Liver (tissue), 8 donors: ENCODE measurements at regions not wholly inside any gene's neighbourhood (a gene's known extent, or its start where the extent isn't known, plus 50 kb on each side); places are given as distances from the start of the nearest gene placed in this dataset.
A peak's percentile ranks its signal among the peaks of the same experiment; 100 is the strongest.
"Not testable (repeated sequence)": the region's sequence is repeated elsewhere in the genome, so short reads cannot be mapped to it uniquely, and the experiment has no call there.

ENCODE experiments used
- DNase-seq: peaks from one replicate; pipeline ENCODE4 v3.0.0-alpha.2; 2017; ENCODE audit warnings: low spot score
- H3K27ac ChIP-seq, 2 donors: one replicate each; pipeline ENCODE4 v1.7.0; 2013; ENCODE audit warnings: inconsistent platforms in 2 of 2, low read length in 2 of 2, control low read depth in 1 of 2, low read depth in 1 of 2, mild to moderate bottlenecking in 1 of 2
- H3K27me3 ChIP-seq, 4 donors: one replicate each; pipeline versions ENCODE4 v1.6.1 to v1.7.0; 2013; ENCODE audit warnings: low read length in 3 of 4, inconsistent platforms in 1 of 4, mild to moderate bottlenecking in 1 of 4, moderate library complexity in 1 of 4; ENCODE audit not compliant: control insufficient read depth in 4 of 4, insufficient read depth in 4 of 4
- H3K36me3 ChIP-seq, 4 donors: one replicate each; pipeline versions ENCODE4 v1.6.1 to v1.7.0; 2013; ENCODE audit warnings: low read length in 3 of 4, mild to moderate bottlenecking in 3 of 4, low read depth in 1 of 4, moderate library complexity in 1 of 4; ENCODE audit not compliant: control insufficient read depth in 4 of 4, insufficient read depth in 3 of 4
- H3K4me1 ChIP-seq, 4 donors: one replicate each; pipeline versions ENCODE4 v1.6.1 to v1.7.0; 2013; ENCODE audit warnings: low read length in 3 of 4, mild to moderate bottlenecking in 3 of 4, moderate library complexity in 1 of 4; ENCODE audit not compliant: control insufficient read depth in 4 of 4, insufficient read depth in 4 of 4
- H3K4me3 ChIP-seq, 3 donors: one replicate each; pipeline versions ENCODE4 v1.6.1 to v1.7.0; 2013; ENCODE audit warnings: low read length in 3 of 3, control low read depth in 1 of 3, low read depth in 1 of 3, mild to moderate bottlenecking in 1 of 3
- H3K9ac ChIP-seq, 2 donors: one replicate each; pipeline ENCODE4 v1.7.0; 2013; ENCODE audit warnings: low read length in 2 of 2, mild to moderate bottlenecking in 2 of 2, moderate library complexity in 2 of 2, control low read depth in 1 of 2, low read depth in 1 of 2
- H3K9me3 ChIP-seq, 4 donors: one replicate each; pipeline versions ENCODE4 v1.6.1 to v1.7.0; 2013; ENCODE audit warnings: low read length in 3 of 4; ENCODE audit not compliant: control insufficient read depth in 4 of 4
- EGR1 ChIP-seq, 2 donors: IDR thresholded peaks; 2 replicates each; pipeline ENCODE4 v1.6.1; 2016 to 2018; ENCODE audit warnings: antibody characterized with exemption in 2 of 2, low read depth in 2 of 2
- FOXA1 ChIP-seq: IDR thresholded peaks from 2 replicates; pipeline ENCODE4 v1.6.1; 2016; ENCODE audit warnings: antibody characterized with exemption
- FOXA2 ChIP-seq: IDR thresholded peaks from 2 replicates; pipeline ENCODE4 v1.6.1; 2016; ENCODE audit warnings: antibody characterized with exemption
- GABPA ChIP-seq, 2 donors: IDR thresholded peaks in 1 of 2; conservative IDR thresholded peaks in 1 of 2; 2 replicates each; pipeline ENCODE4 v1.6.1; 2016; ENCODE audit warnings: antibody characterized with exemption in 2 of 2, mild to moderate bottlenecking in 1 of 2, moderate library complexity in 1 of 2
- HNF4A ChIP-seq, 2 donors: conservative IDR thresholded peaks; 2 replicates each; pipeline ENCODE4 v1.6.1; 2016; ENCODE audit warnings: antibody characterized with exemption in 2 of 2, mild to moderate bottlenecking in 2 of 2
- HNF4G ChIP-seq: IDR thresholded peaks from 2 replicates; pipeline ENCODE4 v1.6.1; 2016; ENCODE audit warnings: antibody characterized with exemption
- JUND ChIP-seq, 2 donors: IDR thresholded peaks; 2 replicates each; pipeline ENCODE4 v1.6.1; 2016; ENCODE audit warnings: antibody characterized with exemption in 2 of 2
- NR2F2 ChIP-seq: IDR thresholded peaks from 2 replicates; pipeline ENCODE4 v1.6.1; 2016; ENCODE audit warnings: antibody characterized with exemption
- RAD21 ChIP-seq, 2 donors: IDR thresholded peaks; 2 replicates each; pipeline ENCODE4 v1.6.1; 2016; ENCODE audit warnings: antibody characterized with exemption in 2 of 2, mild to moderate bottlenecking in 2 of 2
- RXRA ChIP-seq, 2 donors: IDR thresholded peaks; 2 replicates each; pipeline ENCODE4 v1.6.1; 2017 to 2018; ENCODE audit warnings: antibody characterized with exemption in 2 of 2, mild to moderate bottlenecking in 1 of 2
- SP1 ChIP-seq: IDR thresholded peaks from 2 replicates; pipeline ENCODE4 v1.6.1; 2018; ENCODE audit warnings: antibody characterized with exemption, mild to moderate bottlenecking
- TAF1 ChIP-seq: conservative IDR thresholded peaks from 2 replicates; pipeline ENCODE4 v1.6.1; 2016; ENCODE audit warnings: antibody characterized with exemption, mild to moderate bottlenecking
- YY1 ChIP-seq: IDR thresholded peaks from 2 replicates; pipeline ENCODE4 v1.6.1; 2016; ENCODE audit warnings: antibody characterized with exemption, mild to moderate bottlenecking
- WGBS: extraction: QIAGEN DNeasy Blood & Tissue Kit; methylation state at CpG from one replicate; pipeline ENCODE4 v1.1.7; 2013; 5-methylcytosine and 5-hydroxymethylcytosine counted together
- TF ChIP-seq, protein P1 (sequence below): IDR thresholded peaks from 2 replicates; pipeline ENCODE4 v1.6.1; 2016; ENCODE audit warnings: antibody characterized with exemption
- TF ChIP-seq, protein P2 (sequence below): IDR thresholded peaks from 2 replicates; pipeline ENCODE4 v1.6.1; 2016; ENCODE audit warnings: antibody characterized with exemption
- TF ChIP-seq, protein P3 (sequence below): IDR thresholded peaks from 2 replicates; pipeline ENCODE4 v1.6.1; 2016; ENCODE audit warnings: antibody characterized with exemption, mild to moderate bottlenecking
- TF ChIP-seq, protein P4 (sequence below): fragments of 150-350 bp; IDR thresholded peaks from 2 replicates; pipeline ENCODE4 v1.5.1; 2017; ENCODE audit warnings: improper control_type of control experiment, low read depth, low read length; ENCODE audit not compliant: missing input control
- TF ChIP-seq, protein P5 (sequence below): IDR thresholded peaks from 2 replicates; pipeline ENCODE4 v1.6.1; 2016; ENCODE audit warnings: antibody characterized with exemption
- donor health status: healthy.
- donor health status: healthy.
- donor health status: healthy.
- donor health status: healthy.
- donor health status: healthy.

DNA sequence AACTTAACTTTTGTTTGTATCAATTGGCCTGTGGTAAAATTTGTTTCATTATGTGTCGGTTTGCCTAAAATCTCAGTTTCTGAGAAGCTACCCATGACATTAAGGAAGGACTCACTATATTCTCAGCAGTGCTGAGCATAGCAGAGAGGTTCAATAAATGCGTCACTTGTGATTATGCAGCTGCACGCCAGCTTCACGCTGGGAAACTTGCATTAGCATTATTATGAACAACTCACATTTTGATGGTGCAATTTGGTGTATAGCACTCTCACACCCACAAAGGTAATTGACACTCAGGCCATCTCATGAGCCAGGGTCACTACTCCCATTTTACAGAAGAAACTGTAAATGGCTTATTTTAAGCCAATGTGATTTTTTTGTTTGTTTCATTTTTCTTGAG is 80.6 kb upstream of the SALL1 start:
- Histone ChIP-seq H3K4me1 (peaks cover 0 to 5% (median 1%) of the 10 kb centered on the region in 4 donors), H3K27ac (no peak overlapping the region), H3K9me3 (no peaks in the 10 kb centered on the region), H3K27me3 (no peaks in the 10 kb centered on the region), H3K9ac (no peak overlapping the region), H3K36me3 (no peaks in the 10 kb centered on the region), H3K4me3 (no peak overlapping the region)
- no peak for DNase-seq
- TF ChIP-seq, protein P1, sequence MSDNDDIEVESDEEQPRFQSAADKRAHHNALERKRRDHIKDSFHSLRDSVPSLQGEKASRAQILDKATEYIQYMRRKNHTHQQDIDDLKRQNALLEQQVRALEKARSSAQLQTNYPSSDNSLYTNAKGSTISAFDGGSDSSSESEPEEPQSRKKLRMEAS = no peak
- no peak for TF ChIP-seq FOXA1
- no peak for TF ChIP-seq RXRA (IDR thresholded peaks at IDR 0.05)
- no peak for TF ChIP-seq NR2F2
- TF ChIP-seq RAD21 (IDR thresholded peaks at IDR 0.05) = no peak
- TF ChIP-seq, protein P2, sequence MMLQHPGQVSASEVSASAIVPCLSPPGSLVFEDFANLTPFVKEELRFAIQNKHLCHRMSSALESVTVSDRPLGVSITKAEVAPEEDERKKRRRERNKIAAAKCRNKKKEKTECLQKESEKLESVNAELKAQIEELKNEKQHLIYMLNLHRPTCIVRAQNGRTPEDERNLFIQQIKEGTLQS = no peak
- TF ChIP-seq FOXA2 = no peak
- no peak for TF ChIP-seq SP1
- TF ChIP-seq, protein P3, sequence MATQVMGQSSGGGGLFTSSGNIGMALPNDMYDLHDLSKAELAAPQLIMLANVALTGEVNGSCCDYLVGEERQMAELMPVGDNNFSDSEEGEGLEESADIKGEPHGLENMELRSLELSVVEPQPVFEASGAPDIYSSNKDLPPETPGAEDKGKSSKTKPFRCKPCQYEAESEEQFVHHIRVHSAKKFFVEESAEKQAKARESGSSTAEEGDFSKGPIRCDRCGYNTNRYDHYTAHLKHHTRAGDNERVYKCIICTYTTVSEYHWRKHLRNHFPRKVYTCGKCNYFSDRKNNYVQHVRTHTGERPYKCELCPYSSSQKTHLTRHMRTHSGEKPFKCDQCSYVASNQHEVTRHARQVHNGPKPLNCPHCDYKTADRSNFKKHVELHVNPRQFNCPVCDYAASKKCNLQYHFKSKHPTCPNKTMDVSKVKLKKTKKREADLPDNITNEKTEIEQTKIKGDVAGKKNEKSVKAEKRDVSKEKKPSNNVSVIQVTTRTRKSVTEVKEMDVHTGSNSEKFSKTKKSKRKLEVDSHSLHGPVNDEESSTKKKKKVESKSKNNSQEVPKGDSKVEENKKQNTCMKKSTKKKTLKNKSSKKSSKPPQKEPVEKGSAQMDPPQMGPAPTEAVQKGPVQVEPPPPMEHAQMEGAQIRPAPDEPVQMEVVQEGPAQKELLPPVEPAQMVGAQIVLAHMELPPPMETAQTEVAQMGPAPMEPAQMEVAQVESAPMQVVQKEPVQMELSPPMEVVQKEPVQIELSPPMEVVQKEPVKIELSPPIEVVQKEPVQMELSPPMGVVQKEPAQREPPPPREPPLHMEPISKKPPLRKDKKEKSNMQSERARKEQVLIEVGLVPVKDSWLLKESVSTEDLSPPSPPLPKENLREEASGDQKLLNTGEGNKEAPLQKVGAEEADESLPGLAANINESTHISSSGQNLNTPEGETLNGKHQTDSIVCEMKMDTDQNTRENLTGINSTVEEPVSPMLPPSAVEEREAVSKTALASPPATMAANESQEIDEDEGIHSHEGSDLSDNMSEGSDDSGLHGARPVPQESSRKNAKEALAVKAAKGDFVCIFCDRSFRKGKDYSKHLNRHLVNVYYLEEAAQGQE = no peak
- no peak for TF ChIP-seq GABPA (IDR thresholded peaks at IDR 0.05 in 1 of 2, conservative IDR thresholded peaks at IDR 0.05 in 1 of 2)
- no peak for TF ChIP-seq HNF4A (conservative IDR thresholded peaks at IDR 0.05)
- no peak for TF ChIP-seq JUND (IDR thresholded peaks at IDR 0.05)
- TF ChIP-seq EGR1 (IDR thresholded peaks at IDR 0.05; ENCODE audit: low read depth in 2 of 2) = no peak
- TF ChIP-seq TAF1 = no peak
- TF ChIP-seq, protein P4, sequence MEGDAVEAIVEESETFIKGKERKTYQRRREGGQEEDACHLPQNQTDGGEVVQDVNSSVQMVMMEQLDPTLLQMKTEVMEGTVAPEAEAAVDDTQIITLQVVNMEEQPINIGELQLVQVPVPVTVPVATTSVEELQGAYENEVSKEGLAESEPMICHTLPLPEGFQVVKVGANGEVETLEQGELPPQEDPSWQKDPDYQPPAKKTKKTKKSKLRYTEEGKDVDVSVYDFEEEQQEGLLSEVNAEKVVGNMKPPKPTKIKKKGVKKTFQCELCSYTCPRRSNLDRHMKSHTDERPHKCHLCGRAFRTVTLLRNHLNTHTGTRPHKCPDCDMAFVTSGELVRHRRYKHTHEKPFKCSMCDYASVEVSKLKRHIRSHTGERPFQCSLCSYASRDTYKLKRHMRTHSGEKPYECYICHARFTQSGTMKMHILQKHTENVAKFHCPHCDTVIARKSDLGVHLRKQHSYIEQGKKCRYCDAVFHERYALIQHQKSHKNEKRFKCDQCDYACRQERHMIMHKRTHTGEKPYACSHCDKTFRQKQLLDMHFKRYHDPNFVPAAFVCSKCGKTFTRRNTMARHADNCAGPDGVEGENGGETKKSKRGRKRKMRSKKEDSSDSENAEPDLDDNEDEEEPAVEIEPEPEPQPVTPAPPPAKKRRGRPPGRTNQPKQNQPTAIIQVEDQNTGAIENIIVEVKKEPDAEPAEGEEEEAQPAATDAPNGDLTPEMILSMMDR = no peak
- no peak for TF ChIP-seq HNF4G
- TF ChIP-seq, protein P5, sequence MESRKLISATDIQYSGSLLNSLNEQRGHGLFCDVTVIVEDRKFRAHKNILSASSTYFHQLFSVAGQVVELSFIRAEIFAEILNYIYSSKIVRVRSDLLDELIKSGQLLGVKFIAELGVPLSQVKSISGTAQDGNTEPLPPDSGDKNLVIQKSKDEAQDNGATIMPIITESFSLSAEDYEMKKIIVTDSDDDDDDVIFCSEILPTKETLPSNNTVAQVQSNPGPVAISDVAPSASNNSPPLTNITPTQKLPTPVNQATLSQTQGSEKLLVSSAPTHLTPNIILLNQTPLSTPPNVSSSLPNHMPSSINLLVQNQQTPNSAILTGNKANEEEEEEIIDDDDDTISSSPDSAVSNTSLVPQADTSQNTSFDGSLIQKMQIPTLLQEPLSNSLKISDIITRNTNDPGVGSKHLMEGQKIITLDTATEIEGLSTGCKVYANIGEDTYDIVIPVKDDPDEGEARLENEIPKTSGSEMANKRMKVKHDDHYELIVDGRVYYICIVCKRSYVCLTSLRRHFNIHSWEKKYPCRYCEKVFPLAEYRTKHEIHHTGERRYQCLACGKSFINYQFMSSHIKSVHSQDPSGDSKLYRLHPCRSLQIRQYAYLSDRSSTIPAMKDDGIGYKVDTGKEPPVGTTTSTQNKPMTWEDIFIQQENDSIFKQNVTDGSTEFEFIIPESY = no peak
- TF ChIP-seq YY1 = no peak
- WGBS = 92% methylated on average over 4 of the region's 4 CpGs

DNA sequence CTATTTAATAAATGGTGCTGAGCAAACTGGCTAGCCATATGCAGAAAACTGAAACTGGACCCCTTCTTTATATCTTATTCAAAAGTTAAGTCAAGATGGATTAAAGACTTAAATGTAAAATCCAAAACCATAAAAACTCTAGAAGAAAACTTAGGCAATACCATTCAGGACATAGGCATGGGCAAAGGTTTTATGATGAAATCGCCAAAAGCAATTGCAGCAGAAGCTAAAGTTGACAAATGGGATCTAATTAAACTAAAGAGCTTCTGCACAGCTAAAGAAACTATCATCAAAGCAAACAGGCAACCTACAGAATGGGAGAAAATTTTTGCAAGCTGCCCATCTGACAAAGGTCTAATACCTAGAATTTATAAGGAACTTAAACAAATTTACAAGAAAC is 79.0 kb upstream of the SALL1 start:
- not testable (repeated sequence) for H3K36me3 ChIP-seq

More for the DNA sequence above, 79.0 kb upstream of the SALL1 start:
- not testable (repeated sequence) for H3K4me3 ChIP-seq, H3K9me3 ChIP-seq, H3K4me1 ChIP-seq, DNase-seq, H3K9ac ChIP-seq, H3K27ac ChIP-seq, H3K27me3 ChIP-seq
- TF ChIP-seq YY1 = peak; percentile 14
- TF ChIP-seq RAD21 (IDR thresholded peaks at IDR 0.05) = peak; percentile 20 to 40
- peak in 1 of 2 donors; percentile 38 for TF ChIP-seq RXRA (IDR thresholded peaks at IDR 0.05)
- TF ChIP-seq HNF4A (conservative IDR thresholded peaks at IDR 0.05) = peak; percentile 80 to 82
- WGBS = 28% methylated on average over 1 of the region's 1 CpG
